C4-2B (cell line): ENCODE measurements at regions not wholly inside any gene's neighbourhood (a gene's known extent, or its start where the extent isn't known, plus 50 kb on each side); places are given as distances from the start of the nearest gene placed in this dataset.

Experiments used
- CTCF ChIP-seq: fragments of 450-650 bp; conservative IDR thresholded peaks from 2 replicates; pipeline ENCODE4 v1.5.1; 2017; ENCODE audit warnings: mild to moderate bottlenecking
- ZFX ChIP-seq: fragments of 450-650 bp; IDR thresholded peaks from 2 replicates; pipeline ENCODE4 v1.6.1; 2017

- TF ChIP-seq CTCF = no peak
- TF ChIP-seq ZFX = no peak
Measured at GRCh38 chr14:53567236-53567780, 389.3 kb downstream of the BMP4 start.
